CD8-positive, alpha-beta memory T cell (primary cell): ENCODE measurements at regions not wholly inside any gene's neighbourhood (a gene's known extent, or its start where the extent isn't known, plus 50 kb on each side); places are given as distances from the start of the nearest gene placed in this dataset.

ENCODE experiments used
- CTCF ChIA-PET: fragments of 350-600 bp; sonication (Branson Sonifier 250); formaldehyde crosslinking; loops from one replicate; lab custom pipeline; 2021; ENCODE audit warnings: antibody characterized with exemption; lab: Charles Lee
- POLR2A ChIA-PET: fragments of 350-600 bp; sonication (Branson Sonifier 250); formaldehyde crosslinking; loops from one replicate; lab custom pipeline; 2021; ENCODE audit warnings: antibody characterized with exemption; lab: Charles Lee
- DNase-seq, 5 donors: peaks; one replicate each; pipeline versions ENCODE4 v3.0.0 to v3.0.0-alpha.2; 2020 to 2022; ENCODE audit warnings: mixed read lengths in 1 of 5
- H3K27ac ChIP-seq: one replicate; pipeline ENCODE4 v1.7.0; 2013; ENCODE audit warnings: low read depth, mild to moderate bottlenecking, low read length, moderate library complexity
- H3K27me3 ChIP-seq: 2 replicates; pipeline ENCODE4 v1.7.0; 2013; ENCODE audit warnings: low read length, mild to moderate bottlenecking; ENCODE audit not compliant: insufficient read depth, poor library complexity, severe bottlenecking
- H3K36me3 ChIP-seq: 2 replicates; pipeline ENCODE4 v1.7.0; 2013; ENCODE audit warnings: mild to moderate bottlenecking, low read length, moderate library complexity; ENCODE audit not compliant: insufficient read depth
- H3K4me1 ChIP-seq: 2 replicates; pipeline ENCODE4 v1.7.0; 2013; ENCODE audit warnings: mild to moderate bottlenecking, low read length, moderate library complexity; ENCODE audit not compliant: insufficient read depth
- H3K4me3 ChIP-seq: 2 replicates; pipeline ENCODE4 v1.7.0; 2013; ENCODE audit warnings: mild to moderate bottlenecking, low read length
- H3K9me3 ChIP-seq: 2 replicates; pipeline ENCODE4 v1.7.0; 2013; ENCODE audit warnings: mild to moderate bottlenecking, low read length
- H3K27ac Mint-ChIP-seq, 8 donors: one replicate each; pipeline ENCODE4 v1.8.0; 2020 to 2021; ENCODE audit warnings: mixed read lengths in 8 of 8, mild to moderate bottlenecking in 6 of 8, inconsistent platforms in 3 of 8, moderate library complexity in 3 of 8
- H3K27me3 Mint-ChIP-seq, 2 donors: one replicate each; pipeline ENCODE4 v1.8.0; 2020 to 2021; ENCODE audit warnings: mixed read lengths in 2 of 2, mild to moderate bottlenecking in 1 of 2, moderate library complexity in 1 of 2
- H3K36me3 Mint-ChIP-seq, 3 donors: one replicate each; pipeline ENCODE4 v1.8.0; 2020 to 2021; ENCODE audit warnings: mixed read lengths in 3 of 3, inconsistent platforms in 1 of 3, mild to moderate bottlenecking in 1 of 3
- H3K4me1 Mint-ChIP-seq, 3 donors: one replicate each; pipeline ENCODE4 v1.8.0; 2020 to 2021; ENCODE audit warnings: mixed read lengths in 3 of 3, inconsistent platforms in 1 of 3, mild to moderate bottlenecking in 1 of 3
- H3K4me3 Mint-ChIP-seq, 7 donors: one replicate each; pipeline ENCODE4 v1.8.0; 2020 to 2021; ENCODE audit warnings: mixed read lengths in 7 of 7, mild to moderate bottlenecking in 6 of 7, moderate library complexity in 4 of 7, inconsistent platforms in 2 of 7
- H3K9me3 Mint-ChIP-seq, 5 donors: one replicate each; pipeline ENCODE4 v1.8.0; 2020 to 2022; ENCODE audit warnings: mixed read lengths in 5 of 5, mild to moderate bottlenecking in 3 of 5, moderate library complexity in 2 of 5, inconsistent platforms in 1 of 5

- Mint-ChIP-seq H3K36me3 (no peaks in the 10 kb centered on the region), H3K9me3 (no peaks in the 10 kb centered on the region), H3K27ac (no peak overlapping the region), H3K4me1 (peaks cover 5 to 11% (median 11%) of the 10 kb centered on the region in 3 donors), H3K4me3 (no peak overlapping the region), H3K27me3 (peaks cover 5 to 22% of the 10 kb centered on the region in 2 donors)
- Histone ChIP-seq H3K9me3 (no peaks in the 10 kb centered on the region), H3K4me1 (no peaks in the 10 kb centered on the region), H3K27ac (no peak overlapping the region), H3K36me3 (no peaks in the 10 kb centered on the region), H3K4me3 (no peak overlapping the region), H3K27me3 (no peaks in the 10 kb centered on the region)
- no peak for DNase-seq
- ChIA-PET POLR2A (no interaction called here), CTCF (no interaction called here)
These were observed 126.9 kb downstream of the IPMK start for GRCh38 chr10:58140691-58141347.

GRCh38 chr10:58140054-58140453 lies 127.6 kb downstream of the IPMK start:
- Mint-ChIP-seq H3K36me3 (no peaks in the 10 kb centered on the region), H3K27me3 (peaks cover 5 to 22% of the 10 kb centered on the region in 2 donors), H3K4me1 (peaks cover 5 to 11% (median 11%) of the 10 kb centered on the region in 3 donors), H3K9me3 (no peaks in the 10 kb centered on the region), H3K27ac (no peak overlapping the region), H3K4me3 (no peak overlapping the region)
- Histone ChIP-seq H3K9me3 (no peaks in the 10 kb centered on the region), H3K36me3 (no peaks in the 10 kb centered on the region), H3K27ac (no peak overlapping the region), H3K27me3 (no peaks in the 10 kb centered on the region), H3K4me3 (no peak overlapping the region), H3K4me1 (no peaks in the 10 kb centered on the region)
- CTCF ChIA-PET: no interaction called here
- no peak for DNase-seq
- POLR2A ChIA-PET: no interaction called here

DNA sequence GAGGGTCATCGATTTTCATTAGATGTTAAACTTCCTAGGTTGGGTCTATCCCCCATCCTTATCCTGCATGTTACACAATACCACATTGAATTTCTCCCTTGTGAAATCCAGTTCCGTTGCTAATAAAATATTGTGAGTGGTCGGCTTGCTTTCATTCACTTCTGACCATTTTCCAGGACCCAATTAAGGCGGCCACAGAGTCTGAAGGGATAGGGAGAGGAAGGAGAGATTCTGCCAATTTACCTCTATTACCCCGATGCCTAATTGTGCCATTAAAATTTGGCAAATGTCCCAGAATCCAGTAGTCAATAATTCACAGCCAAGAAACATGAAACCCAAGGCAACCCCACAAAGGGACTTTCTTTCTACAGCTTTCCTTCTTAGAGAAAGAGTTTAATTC lies 129.9 kb downstream of the IPMK start:
- Histone ChIP-seq H3K4me3 (no peak overlapping the region), H3K4me1 (no peaks in the 10 kb centered on the region), H3K27me3 (no peaks in the 10 kb centered on the region), H3K36me3 (no peaks in the 10 kb centered on the region), H3K9me3 (no peaks in the 10 kb centered on the region), H3K27ac (no peak overlapping the region)
- no peaks in the 10 kb centered on the region for H3K4me1 Mint-ChIP-seq
- CTCF ChIA-PET: no interaction called here
- H3K4me3 Mint-ChIP-seq: peak overlapping the region in 1 of 7 donors; percentile 4
- no peaks in the 10 kb centered on the region for H3K36me3 Mint-ChIP-seq
- DNase-seq: no peak
- no peak overlapping the region for H3K27ac Mint-ChIP-seq
- peaks cover 5 to 22% of the 10 kb centered on the region in 2 donors for H3K27me3 Mint-ChIP-seq
- no peaks in the 10 kb centered on the region for H3K9me3 Mint-ChIP-seq
- POLR2A ChIA-PET: no interaction called here

DNA sequence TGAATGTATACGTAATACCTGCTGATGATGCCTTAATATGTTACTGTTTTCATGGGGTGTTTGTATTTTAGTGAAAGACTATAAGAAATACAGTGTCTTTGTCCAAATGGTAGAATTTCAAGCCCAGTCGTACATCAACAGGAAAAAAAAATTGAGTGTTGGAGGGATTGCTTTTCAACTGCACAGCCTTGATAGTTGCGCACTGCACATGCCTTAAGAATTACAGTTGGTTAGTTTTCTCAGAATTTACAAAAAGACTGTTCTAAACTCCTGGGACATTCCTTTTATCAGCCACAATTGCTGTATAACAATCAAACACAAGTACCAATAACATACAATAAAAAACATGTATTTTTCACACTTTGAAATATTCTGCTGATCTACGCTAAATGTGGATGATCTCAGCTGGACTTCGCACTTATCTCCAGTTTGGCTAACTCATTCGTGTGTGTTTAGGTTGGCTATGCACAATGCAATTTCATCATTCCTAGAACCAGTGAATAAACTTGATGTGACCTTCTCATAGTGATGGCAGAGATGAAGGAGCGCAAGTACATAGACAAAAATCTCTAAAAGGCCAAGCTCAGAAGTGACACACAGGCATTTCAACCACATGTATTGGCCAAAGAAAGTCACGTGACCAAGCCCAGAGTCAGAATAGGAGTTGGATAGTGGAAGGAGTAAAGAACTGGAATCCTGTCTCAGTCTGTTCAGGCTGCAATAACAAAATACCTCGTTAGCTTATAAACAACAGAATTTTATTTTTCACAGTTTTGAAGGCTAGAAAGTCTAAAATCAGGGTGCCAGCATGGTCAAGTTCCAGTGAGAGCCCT lies 152.3 kb downstream of the IPMK start:
- Mint-ChIP-seq H3K4me3 (no peak overlapping the region), H3K9me3 (no peaks in the 10 kb centered on the region), H3K27me3 (no peaks in the 10 kb centered on the region), H3K4me1 (no peaks in the 10 kb centered on the region), H3K27ac (no peak overlapping the region), H3K36me3 (no peaks in the 10 kb centered on the region)
- H3K4me1 ChIP-seq: no peaks in the 10 kb centered on the region
- no peaks in the 10 kb centered on the region for H3K9me3 ChIP-seq
- H3K4me3 ChIP-seq: no peak overlapping the region
- H3K27ac ChIP-seq: no peak overlapping the region
- H3K36me3 ChIP-seq: no peaks in the 10 kb centered on the region
- H3K27me3 ChIP-seq: no peaks in the 10 kb centered on the region
- ChIA-PET CTCF (no interaction called here), POLR2A (no interaction called here)
- no peak for DNase-seq

DNA sequence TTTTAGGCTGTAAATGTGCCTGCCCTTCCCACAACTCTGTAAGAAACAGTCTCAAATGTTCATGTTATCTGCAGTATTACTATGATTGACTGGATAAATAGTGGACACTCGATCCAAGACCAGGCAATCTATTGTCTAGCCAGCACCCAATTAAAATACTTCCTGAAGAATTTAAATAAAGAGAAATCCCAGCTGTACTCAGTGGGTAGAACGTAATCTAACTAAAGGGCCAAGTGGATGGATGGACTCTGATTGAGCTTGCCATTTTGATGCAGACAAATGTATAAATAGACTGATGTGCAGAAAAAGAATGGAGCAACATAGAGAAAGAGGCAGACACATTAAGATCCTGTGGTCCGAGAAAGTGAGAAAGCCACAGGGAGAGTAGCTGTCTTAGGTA lies 158.0 kb downstream of the IPMK start:
- POLR2A ChIA-PET: no interaction called here

GRCh38 chr10:58107506-58107905 lies 160.2 kb downstream of the IPMK start:
- Mint-ChIP-seq H3K9me3 (peaks cover 0 to 3% (median 0%) of the 10 kb centered on the region in 5 donors), H3K4me3 (no peak overlapping the region), H3K4me1 (no peaks in the 10 kb centered on the region), H3K27me3 (peaks cover 2 to 3% of the 10 kb centered on the region in 2 donors), H3K36me3 (no peaks in the 10 kb centered on the region), H3K27ac (no peak overlapping the region)
- no peak overlapping the region for H3K27ac ChIP-seq
- CTCF ChIA-PET: no interaction called here
- POLR2A ChIA-PET: no interaction called here
- no peaks in the 10 kb centered on the region for H3K27me3 ChIP-seq
- no peak for DNase-seq
- no peaks in the 10 kb centered on the region for H3K9me3 ChIP-seq
- no peaks in the 10 kb centered on the region for H3K4me1 ChIP-seq
- H3K36me3 ChIP-seq: no peaks in the 10 kb centered on the region
- no peak overlapping the region for H3K4me3 ChIP-seq

More for the DNA sequence above, 158.0 kb downstream of the IPMK start:
- no peaks in the 10 kb centered on the region for H3K4me1 ChIP-seq
- Mint-ChIP-seq H3K27ac (no peak overlapping the region), H3K4me1 (no peaks in the 10 kb centered on the region), H3K36me3 (no peaks in the 10 kb centered on the region), H3K27me3 (peaks cover 0 to 3% of the 10 kb centered on the region in 2 donors), H3K9me3 (peaks cover 0 to 3% (median 0%) of the 10 kb centered on the region in 5 donors), H3K4me3 (no peak overlapping the region)
- H3K36me3 ChIP-seq: no peaks in the 10 kb centered on the region
- H3K9me3 ChIP-seq: no peaks in the 10 kb centered on the region
- CTCF ChIA-PET: no interaction called here
- DNase-seq: no peak
- no peak overlapping the region for H3K27ac ChIP-seq
- no peaks in the 10 kb centered on the region for H3K27me3 ChIP-seq
- no peak overlapping the region for H3K4me3 ChIP-seq

DNA sequence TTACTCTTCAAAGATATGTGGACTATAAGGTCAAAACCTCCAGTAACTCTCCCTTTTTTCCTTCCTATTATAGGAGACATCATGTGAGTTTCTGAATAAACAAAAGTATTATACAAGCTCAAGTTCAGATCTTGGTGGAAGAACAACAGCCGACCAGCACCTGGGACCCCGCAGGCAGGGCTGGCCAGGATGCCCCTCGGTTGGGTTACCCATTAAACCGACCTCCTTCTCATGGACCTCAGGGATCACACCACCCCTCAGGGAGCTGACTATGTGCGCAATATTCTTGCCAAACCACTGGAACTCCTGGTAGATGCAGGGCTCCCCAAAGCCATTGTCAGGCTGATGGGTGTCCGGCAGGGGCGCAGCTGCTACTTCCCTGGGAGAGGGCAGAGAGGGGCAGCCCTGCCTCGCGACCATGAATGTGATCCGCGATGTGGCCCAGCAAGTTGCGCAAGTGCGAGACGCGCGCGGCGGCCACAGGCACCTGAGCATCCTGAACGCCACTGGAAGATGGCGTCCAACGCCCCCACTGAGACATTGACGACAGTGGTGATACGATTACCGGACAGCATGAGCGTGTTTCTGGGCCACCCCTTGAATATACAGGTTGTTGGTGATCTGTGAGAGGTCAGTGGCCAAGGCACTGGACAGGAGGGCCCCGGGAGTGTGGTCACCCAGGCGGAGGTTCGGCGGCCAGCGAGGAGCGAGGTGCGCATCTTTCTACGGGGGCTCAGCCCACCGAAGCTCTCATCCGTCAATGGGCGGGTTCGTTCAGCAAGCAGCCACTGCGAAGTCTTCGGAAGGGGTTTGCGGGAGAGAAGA lies 161.3 kb downstream of the IPMK start:
- no peaks in the 10 kb centered on the region for H3K27me3 ChIP-seq
- peaks cover 3% of the 10 kb centered on the region in 2 donors for H3K27me3 Mint-ChIP-seq
- no peak overlapping the region for H3K4me3 Mint-ChIP-seq
- ChIA-PET CTCF (no interaction called here), POLR2A (no interaction called here)
- H3K4me1 Mint-ChIP-seq: no peaks in the 10 kb centered on the region
- no peak overlapping the region for H3K27ac Mint-ChIP-seq
- no peak overlapping the region for H3K27ac ChIP-seq
- peaks cover 0 to 2% (median 0%) of the 10 kb centered on the region in 3 donors for H3K36me3 Mint-ChIP-seq
- no peak overlapping the region for H3K4me3 ChIP-seq
- H3K9me3 Mint-ChIP-seq: peaks cover 0 to 3% (median 0%) of the 10 kb centered on the region in 5 donors
- DNase-seq: no peak
- no peaks in the 10 kb centered on the region for H3K4me1 ChIP-seq
- no peaks in the 10 kb centered on the region for H3K36me3 ChIP-seq
- no peaks in the 10 kb centered on the region for H3K9me3 ChIP-seq

DNA sequence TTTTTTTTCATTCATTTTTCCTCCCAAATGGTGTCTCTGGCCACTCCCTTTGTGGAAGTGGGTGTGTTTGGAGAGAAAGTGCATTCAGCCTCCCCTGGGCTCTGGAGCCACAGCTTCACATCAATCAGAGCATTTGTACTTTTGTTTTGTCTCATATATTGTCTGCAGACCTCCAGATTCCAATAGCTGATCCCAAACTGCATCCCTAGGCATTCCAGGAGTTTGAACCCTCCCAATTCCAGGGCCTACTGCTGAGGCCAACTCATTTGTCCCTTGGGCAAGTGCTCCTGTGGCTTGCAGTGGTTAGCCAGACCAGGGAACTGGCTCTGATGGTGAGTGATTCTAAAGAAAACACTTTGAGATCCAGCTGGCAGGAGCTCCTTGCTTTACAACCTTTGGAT lies 163.3 kb downstream of the IPMK start:
- Mint-ChIP-seq H3K27ac (no peak overlapping the region), H3K9me3 (peaks cover 0 to 3% (median 0%) of the 10 kb centered on the region in 5 donors), H3K36me3 (peaks cover 0 to 2% (median 0%) of the 10 kb centered on the region in 3 donors), H3K27me3 (peaks cover 3 to 5% of the 10 kb centered on the region in 2 donors), H3K4me1 (no peaks in the 10 kb centered on the region), H3K4me3 (no peak overlapping the region)
- H3K4me1 ChIP-seq: no peaks in the 10 kb centered on the region
- ChIA-PET POLR2A (no interaction called here), CTCF (no interaction called here)
- H3K27me3 ChIP-seq: no peaks in the 10 kb centered on the region
- H3K4me3 ChIP-seq: no peak overlapping the region
- no peak overlapping the region for H3K27ac ChIP-seq
- H3K9me3 ChIP-seq: no peaks in the 10 kb centered on the region
- DNase-seq: no peak
- no peaks in the 10 kb centered on the region for H3K36me3 ChIP-seq
